ENCODE measurements at regions not wholly inside any gene's neighbourhood (a gene's known extent, or its start where the extent isn't known, plus 50 kb on each side); places are given as distances from the start of the nearest gene placed in this dataset.

- no peak overlapping the region for H3K4me3 ChIP-seq (ENCODE audit: low read length)
- DNase-seq (ENCODE audit: low read depth), result no peak
Observed at GRCh38 chr9:38259056-38259455, 133.4 kb upstream of the ALDH1B1 start.

GRCh38 chr9:38257626-38258215, 134.8 kb upstream of the ALDH1B1 start:
- no peak for DNase-seq (ENCODE audit: low read depth)
- TF ChIP-seq CTCF (conservative IDR thresholded peaks at IDR 0.05; ENCODE audit: low read length), result no peak
- no peak overlapping the region for H3K4me3 ChIP-seq (ENCODE audit: low read length)

More at GRCh38 chr9:38259056-38259455, 133.4 kb upstream of the ALDH1B1 start:
- TF ChIP-seq CTCF (conservative IDR thresholded peaks at IDR 0.05; ENCODE audit: low read length), result no peak

GRCh38 chr9:38256461-38256860, 136.0 kb upstream of the ALDH1B1 start:
- TF ChIP-seq CTCF (conservative IDR thresholded peaks at IDR 0.05; ENCODE audit: low read length), result no peak
- no peak for DNase-seq (ENCODE audit: low read depth)
- no peak overlapping the region for H3K4me3 ChIP-seq (ENCODE audit: low read length)

GRCh38 chr9:38255599-38255998, 136.9 kb upstream of the ALDH1B1 start:
- no peak for TF ChIP-seq CTCF (conservative IDR thresholded peaks at IDR 0.05; ENCODE audit: low read length)
- no peak for DNase-seq (ENCODE audit: low read depth)
- H3K4me3 ChIP-seq (ENCODE audit: low read length), result no peak overlapping the region

GRCh38 chr9:38254756-38255155, 137.7 kb upstream of the ALDH1B1 start:
- no peak for TF ChIP-seq CTCF (conservative IDR thresholded peaks at IDR 0.05; ENCODE audit: low read length)
- no peak overlapping the region for H3K4me3 ChIP-seq (ENCODE audit: low read length)
- no peak for DNase-seq (ENCODE audit: low read depth)

GRCh38 chr9:38254151-38254550, 138.4 kb upstream of the ALDH1B1 start:
- no peak for DNase-seq (ENCODE audit: low read depth)
- no peak for TF ChIP-seq CTCF (conservative IDR thresholded peaks at IDR 0.05; ENCODE audit: low read length)
- no peak overlapping the region for H3K4me3 ChIP-seq (ENCODE audit: low read length)

- no peak for DNase-seq (ENCODE audit: low read depth)
- no peak overlapping the region for H3K4me3 ChIP-seq (ENCODE audit: low read length)
- TF ChIP-seq CTCF (conservative IDR thresholded peaks at IDR 0.05; ENCODE audit: low read length), result no peak
Observed at GRCh38 chr9:38253200-38253599, 139.3 kb upstream of the ALDH1B1 start.

Measured in AG10803 (cell line).